Omental fat pad (tissue), 3 donors: ENCODE measurements at regions not wholly inside any gene's neighbourhood (a gene's known extent, or its start where the extent isn't known, plus 50 kb on each side); places are given as distances from the start of the nearest gene placed in this dataset.

ENCODE experiments used
- ATAC-seq: fragments of 150-250 bp; one replicate; pipeline ENCODE4 v1.9.1; 2016; ENCODE audit warnings: mild to moderate bottlenecking, moderate library complexity; ENCODE audit not compliant: low FRiP score
- DNase-seq: peaks from one replicate; pipeline ENCODE4 v3.0.0-alpha.2; 2019; ENCODE audit warnings: low spot score
- CTCF ChIP-seq, 3 donors: fragments of 450-650 bp; IDR thresholded peaks; one replicate each; pipeline ENCODE4 v1.5.1; 2016 to 2017; ENCODE audit warnings: antibody characterized with exemption in 3 of 3, mild to moderate bottlenecking in 3 of 3, moderate library complexity in 2 of 3

GRCh38 chr16:87052506-87052905, 264.7 kb downstream of the C16orf95 start:
- ATAC-seq: no peak
- no peak for DNase-seq
- no peak for TF ChIP-seq CTCF (IDR thresholded peaks at IDR 0.05)

DNA sequence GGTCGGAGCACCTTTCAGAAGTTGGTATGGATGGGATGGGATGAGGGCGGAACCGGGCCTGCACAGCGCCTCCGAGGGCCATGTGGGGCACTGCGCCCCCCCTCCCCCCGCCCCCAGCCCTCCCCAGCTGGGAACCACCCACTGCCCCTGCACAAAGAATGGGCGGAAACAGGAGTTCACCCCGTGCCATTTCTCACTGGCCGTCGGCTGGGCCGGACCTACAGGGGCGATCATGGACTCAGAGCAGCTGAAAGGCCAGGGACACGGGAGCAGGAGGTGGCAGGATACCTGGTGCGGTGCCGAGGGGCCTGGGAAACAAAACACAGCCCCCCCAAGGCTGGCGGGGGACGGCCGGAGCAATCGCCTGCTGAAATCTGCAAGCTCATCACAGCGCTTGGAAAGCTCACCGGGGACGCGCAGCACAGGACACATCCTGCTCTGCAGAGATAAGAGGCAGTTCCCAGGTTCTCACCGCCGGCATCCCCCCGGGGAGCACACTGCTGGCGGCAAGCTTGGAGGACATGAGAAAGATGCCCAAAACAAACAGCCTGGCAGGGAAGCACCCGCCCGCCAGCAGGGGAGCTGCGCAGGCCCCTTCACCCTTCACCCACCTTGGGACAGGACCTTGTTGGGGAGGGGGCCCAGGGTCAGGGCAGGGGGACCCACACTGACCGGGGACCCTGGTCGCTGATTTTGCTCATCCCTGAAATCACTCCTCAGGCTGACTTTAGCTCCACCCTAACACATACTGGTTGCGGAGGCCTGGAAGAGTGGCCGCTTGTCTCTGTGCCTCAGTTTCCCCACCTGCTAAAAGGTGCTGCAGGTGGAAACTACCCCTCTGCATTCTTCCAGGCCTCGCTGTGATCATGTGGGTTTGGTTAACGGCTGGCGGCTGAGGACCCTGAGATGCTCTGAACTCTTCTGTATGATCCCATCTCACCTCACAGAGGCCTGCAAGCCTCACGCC, 263.9 kb downstream of the C16orf95 start:
- TF ChIP-seq CTCF (IDR thresholded peaks at IDR 0.05): no peak
- DNase-seq (no peak), ATAC-seq (no peak)

- no peak for ATAC-seq
Measured at GRCh38 chr16:87054154-87054553, 263.0 kb downstream of the C16orf95 start.

GRCh38 chr16:87054856-87055255, 262.3 kb downstream of the C16orf95 start:
- no peak for TF ChIP-seq CTCF (IDR thresholded peaks at IDR 0.05)
- DNase-seq (no peak), ATAC-seq (no peak)

More at GRCh38 chr16:87054154-87054553, 263.0 kb downstream of the C16orf95 start:
- DNase-seq: no peak
- TF ChIP-seq CTCF (IDR thresholded peaks at IDR 0.05): no peak

- ATAC-seq: no peak
- TF ChIP-seq CTCF (IDR thresholded peaks at IDR 0.05): no peak
- no peak for DNase-seq
Measured at GRCh38 chr16:87056083-87056482, 261.1 kb downstream of the C16orf95 start.

DNA sequence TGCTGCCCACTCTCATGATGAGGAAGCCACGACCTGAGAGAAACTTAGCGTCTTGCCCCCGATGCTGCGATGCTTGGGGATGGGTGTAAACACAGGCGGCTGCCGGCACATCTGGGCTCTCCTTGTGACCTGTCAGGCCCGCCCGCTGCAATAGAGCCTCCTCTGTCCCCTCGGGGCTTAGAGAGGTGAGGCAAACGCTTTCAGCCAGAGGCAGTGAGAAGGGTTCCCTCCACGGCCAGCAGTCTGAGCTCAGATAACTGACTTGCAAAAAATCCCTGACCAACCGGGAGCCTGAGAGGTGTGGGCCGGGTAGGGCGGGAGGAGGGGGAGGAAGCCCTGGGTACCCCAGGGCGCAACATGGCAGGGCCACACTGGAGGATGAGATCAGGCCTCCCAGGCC, 260.6 kb downstream of the C16orf95 start:
- no peak for TF ChIP-seq CTCF (IDR thresholded peaks at IDR 0.05)
- no peak for DNase-seq
- no peak for ATAC-seq
